Activated CD8-positive, alpha-beta memory T cell treated with anti-CD3 and anti-CD28 coated beads, Interleukin-2, amount 50 U/mL, for 48 hours (primary cell): ENCODE measurements at regions not wholly inside any gene's neighbourhood (a gene's known extent, or its start where the extent isn't known, plus 50 kb on each side); places are given as distances from the start of the nearest gene placed in this dataset.
A peak's percentile ranks its signal among the peaks of the same experiment; 100 is the strongest.

ENCODE experiments used
- DNase-seq: peaks from one replicate; pipeline ENCODE4 v3.0.0-alpha.2; 2020

- DNase-seq, result peak; percentile 23
These were observed 213.2 kb upstream of the DIO3 start for GRCh38 chr14:101347893-101348777.

DNA sequence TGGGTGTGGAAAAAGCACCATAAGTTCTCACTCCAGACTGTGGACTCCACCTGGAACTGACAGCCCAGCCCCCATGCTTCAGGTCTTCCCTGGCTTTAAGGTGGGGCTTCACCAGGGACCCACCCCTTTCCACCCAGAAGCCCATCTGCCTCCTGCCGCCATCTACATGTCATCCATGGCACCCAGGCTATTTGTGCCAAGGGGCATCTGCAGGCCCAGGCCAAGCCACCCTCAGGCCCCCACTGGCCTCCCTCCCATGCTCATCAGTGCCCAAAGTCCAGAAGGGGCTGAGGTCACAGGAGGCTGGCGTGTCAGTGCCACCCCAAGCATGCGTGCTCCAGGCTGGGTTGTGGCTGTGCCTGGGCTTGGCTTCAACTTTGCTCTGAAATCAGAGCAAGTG, 212.2 kb upstream of the DIO3 start:
- peak; percentile 6 for DNase-seq

GRCh38 chr14:101350021-101350420, 211.3 kb upstream of the DIO3 start:
- peak; percentile 8 for DNase-seq

DNA sequence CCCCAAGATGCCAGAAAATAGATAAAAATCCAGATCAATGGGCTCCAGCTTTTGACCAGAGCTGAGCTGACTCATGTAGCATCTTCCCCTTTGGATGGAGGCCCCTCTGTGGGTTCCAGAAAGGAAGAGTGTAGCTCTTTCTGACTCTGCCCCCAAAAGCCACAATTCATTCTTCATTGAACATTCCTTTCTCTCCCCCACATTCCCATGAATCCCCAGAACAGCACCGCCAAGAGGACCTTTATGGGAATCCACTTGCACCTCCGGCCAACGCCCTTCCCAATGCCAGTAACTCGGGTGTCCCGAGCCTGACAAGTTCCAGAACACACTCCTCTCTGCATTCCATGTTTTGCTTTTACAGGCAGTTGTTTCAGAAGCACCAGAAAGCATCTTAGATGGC, 210.6 kb upstream of the DIO3 start:
- DNase-seq, result peak; percentile 26

GRCh38 chr14:101351146-101351545, 210.1 kb upstream of the DIO3 start:
- peak; percentile 34 for DNase-seq

DNA sequence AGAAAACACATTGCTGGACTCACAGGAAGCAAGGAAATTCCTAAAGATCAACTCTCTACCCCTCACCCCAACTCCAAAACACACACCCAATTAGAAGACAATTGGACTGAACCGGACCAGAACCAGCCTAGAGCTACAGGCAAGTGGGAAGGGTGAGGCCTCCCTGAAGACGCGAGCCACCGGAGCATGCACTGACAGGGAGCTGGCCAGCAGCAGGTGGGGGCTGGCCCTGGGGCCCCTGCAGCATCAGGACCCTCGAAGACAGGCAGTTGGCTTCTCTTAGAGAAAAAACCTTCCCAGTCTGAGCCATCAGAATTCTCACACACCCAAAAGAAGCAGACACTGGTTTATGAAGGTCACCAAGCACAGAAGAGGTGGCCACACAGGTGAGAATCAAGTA, 209.5 kb upstream of the DIO3 start:
- peak; percentile 28 for DNase-seq

DNA sequence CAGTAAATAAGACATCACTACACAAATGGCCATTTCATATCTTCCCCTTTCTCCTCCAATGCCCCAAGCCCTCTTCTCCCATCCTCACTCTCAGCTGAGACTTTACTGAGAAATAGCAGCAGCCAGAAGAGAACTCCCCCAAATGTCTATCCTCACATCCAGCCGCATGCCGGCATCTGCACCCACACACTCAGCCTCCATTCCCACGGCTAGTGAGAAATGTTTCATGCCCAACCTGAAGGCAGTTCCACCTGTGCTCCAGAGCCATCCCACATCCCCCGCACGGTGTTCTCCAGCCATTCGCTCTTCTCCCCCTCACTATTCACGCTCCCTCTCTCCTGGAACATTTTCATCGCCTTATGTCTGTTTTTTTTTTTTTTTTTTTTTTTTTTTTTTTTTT, 208.7 kb upstream of the DIO3 start:
- peak; percentile 20 for DNase-seq

DNA sequence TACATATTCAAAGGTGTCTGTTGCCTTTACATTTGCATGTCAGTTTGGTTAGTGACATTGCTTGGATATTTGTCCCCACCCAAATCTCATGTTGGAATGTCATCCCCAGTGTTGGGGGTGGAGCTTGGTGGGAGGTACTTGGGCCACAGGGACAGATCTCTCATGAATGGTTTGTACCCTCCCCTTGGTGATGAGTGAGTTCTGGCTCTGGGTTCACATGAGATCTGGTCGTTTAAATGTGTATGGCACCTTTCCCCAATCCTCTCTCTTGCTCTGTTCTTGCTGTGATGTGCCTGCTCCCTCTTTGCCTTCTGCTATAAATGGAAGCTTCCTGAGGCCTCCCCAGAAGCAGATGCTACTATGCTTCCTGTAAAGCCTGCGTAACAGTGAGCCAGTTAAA, 207.9 kb upstream of the DIO3 start:
- DNase-seq, result peak; percentile 7

- DNase-seq, result peak; percentile 2
These were observed 206.6 kb upstream of the DIO3 start for GRCh38 chr14:101354726-101355125.

- peak; percentile 25 for DNase-seq
These were observed 206.0 kb upstream of the DIO3 start for GRCh38 chr14:101355284-101355683.

GRCh38 chr14:101357038-101357437, 204.3 kb upstream of the DIO3 start:
- DNase-seq, result peak; percentile 33

DNA sequence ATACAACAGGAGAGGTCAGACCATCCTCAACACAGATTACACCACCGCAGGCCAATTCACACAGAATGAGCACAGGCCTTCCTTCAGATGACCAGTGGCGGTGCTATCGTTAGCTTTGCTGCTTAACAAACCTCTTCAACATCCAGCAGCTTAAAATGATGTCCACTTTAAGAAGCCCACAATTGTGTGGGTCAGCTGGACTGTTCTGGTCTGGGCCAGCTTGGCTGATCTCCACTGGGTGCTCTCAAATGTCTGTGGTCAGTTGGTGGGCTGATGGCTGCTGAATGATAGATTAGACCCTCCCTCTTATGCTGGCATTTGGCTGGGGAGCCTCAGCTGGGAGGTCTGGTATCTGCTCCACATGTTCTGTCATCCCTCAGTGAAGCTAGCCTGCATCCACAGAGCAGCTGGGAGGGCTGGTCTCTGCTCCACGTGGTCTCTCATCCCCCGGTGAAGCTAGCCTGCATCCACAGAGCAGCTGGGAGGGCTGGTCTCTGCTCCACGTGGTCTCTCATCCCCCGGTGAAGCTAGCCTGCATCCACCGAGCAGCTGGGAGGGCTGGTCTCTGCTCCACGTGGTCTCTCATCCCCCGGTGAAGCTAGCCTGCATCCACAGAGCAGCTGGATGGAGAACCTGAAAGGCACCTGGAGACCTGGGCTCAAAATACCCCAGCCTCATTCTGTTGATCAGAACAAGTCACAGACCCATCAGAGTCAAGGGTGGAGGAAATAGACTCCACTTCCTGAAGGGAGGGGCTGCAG, 203.6 kb upstream of the DIO3 start:
- peak; percentile 30 for DNase-seq

GRCh38 chr14:101358320-101359125, 202.8 kb upstream of the DIO3 start:
- peak; percentile 12 for DNase-seq

DNA sequence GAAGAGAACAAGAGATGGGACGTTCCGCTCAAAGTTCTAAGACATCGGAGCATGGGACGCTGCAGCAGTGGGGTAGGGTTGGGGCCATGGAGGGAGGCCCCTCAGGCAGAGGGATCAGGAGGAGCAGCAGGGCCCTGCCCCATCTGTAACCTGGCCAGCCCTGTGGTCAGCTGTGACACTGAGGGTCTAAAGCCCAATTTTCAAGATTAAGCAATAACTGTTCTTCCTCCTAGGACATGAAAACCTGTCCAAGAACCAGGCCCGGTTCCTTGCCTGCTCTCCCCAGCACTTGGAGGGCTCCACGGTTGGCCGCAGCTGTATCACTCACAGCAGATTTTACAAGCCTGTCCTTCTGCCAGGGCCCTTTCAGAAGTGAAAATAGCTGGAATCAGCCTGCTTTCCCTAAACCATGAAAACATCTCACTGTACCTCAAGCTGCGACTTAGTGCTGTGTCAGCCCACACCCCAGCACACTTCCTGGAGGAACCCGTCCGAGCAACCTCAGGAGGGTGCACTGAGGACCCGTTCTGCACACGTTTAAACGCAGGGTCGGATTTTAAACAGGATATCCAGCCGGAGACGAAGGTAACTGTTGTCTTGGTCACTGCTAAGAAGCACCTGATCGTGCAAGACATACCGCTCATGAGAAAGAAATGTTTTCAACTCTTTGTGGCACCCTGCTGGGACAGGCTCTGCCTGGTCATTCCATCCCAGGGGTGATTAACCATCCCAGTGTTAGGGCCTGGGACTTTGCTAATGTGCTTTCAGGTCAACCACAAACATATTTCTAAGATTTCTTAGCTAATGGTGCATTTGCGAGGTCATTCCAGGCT, 201.9 kb upstream of the DIO3 start:
- peak; percentile 17 for DNase-seq

DNA sequence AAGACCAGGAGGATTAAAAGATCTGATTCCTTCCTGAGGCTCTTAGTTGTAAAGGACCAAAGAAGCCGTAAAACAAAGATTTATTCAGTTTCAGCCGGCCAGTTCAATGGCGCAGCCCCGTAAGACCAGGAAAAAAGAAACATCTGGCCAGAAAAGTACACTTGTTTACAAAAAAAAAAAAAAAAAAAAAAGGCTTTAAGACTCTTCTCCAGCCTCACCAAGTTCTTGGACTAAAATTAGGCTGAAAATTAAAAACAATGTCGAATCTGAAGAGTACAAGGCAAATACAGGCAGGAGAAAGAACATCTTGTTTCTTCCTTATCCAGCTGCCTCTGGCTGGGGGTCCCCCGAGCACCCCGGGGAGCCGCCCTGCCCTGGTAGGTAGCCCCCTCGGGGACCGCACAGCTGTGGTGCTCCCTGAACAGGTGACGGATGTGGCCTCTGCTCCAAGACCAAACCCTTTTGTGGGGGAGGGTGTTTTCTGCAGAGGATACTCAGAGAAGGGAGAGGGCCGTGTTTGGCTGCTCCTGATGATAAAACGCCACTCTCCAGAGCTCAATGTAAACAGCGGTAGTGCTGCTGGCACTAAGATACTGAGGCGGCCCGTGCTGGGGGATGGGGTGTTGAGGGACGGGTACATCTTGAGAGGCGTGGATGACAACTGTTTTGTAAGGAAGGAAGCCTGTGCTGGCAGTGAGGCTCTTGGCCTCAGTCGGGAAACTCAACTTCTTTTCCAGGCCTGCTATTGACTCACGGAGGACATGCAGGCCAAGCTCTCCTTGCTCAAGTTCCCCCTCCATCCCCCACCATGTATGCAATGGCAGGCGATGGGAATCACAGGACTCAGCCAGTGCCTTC, 201.0 kb upstream of the DIO3 start:
- DNase-seq, result peak; percentile 26

DNA sequence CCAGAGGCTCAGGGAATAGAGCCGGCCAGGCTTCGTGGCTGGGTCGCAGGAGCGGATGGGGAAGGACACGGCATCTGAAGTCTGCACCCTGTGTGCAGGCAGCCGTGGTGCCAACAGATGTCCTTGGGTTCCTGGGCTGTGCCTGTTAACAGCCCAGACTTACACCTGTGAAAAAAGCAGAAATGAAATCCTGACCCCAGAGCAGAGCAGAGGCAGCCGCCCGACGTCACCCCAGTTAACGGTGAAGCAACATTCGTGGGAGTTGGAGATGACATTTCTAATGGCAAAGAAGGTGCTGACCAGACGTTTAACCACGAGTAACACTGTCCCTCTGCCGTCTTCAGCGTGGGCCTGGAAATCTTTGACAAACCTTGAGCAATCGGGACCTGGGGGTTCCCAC, 200.3 kb upstream of the DIO3 start:
- DNase-seq, result peak; percentile 20

DNA sequence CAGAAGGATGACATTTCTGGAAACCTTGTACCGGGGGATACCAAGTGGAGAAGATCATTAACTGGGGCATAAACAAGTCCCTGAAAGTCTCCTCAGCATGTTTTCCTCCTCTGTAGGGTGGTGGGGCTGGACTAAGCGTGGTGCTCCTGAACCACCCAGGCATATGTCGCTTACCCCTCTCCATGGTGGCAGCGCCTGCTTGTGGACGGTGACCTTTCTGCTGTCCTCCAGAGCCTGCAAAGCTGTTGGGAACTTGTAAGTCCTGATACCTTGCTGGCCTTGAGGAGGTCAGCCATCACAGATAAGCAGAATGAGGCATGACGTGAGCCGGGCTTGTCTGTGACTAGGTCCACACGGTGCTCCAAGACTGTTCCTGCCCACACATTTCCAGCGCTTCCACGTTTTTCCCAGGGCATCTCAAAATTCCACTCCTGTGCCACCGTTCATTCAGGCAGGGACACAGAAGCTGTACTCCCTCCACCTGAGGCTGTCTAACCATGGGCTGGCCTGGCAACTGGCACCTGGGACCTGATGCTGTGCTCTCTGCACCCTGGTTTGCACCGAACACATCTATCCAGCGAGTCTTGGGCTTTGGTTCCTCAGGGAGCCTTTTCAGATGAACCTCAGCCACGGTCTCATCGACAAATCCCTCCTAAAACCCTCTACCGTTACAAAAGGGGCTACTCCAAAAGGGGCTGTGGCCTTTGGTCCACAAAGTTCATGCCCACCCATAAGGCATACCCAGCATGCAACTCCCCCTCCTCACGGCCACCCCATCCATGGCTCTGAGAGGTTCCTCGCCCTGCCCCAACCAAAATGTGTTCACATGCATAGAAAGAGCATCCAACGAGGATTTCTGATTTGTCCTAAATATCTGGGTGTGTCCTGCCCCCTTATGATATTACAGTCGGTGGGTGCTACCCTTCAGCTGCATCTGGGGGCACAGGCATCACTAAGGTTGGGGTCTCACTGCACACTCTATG, 199.6 kb upstream of the DIO3 start:
- DNase-seq, result peak; percentile 15

DNA sequence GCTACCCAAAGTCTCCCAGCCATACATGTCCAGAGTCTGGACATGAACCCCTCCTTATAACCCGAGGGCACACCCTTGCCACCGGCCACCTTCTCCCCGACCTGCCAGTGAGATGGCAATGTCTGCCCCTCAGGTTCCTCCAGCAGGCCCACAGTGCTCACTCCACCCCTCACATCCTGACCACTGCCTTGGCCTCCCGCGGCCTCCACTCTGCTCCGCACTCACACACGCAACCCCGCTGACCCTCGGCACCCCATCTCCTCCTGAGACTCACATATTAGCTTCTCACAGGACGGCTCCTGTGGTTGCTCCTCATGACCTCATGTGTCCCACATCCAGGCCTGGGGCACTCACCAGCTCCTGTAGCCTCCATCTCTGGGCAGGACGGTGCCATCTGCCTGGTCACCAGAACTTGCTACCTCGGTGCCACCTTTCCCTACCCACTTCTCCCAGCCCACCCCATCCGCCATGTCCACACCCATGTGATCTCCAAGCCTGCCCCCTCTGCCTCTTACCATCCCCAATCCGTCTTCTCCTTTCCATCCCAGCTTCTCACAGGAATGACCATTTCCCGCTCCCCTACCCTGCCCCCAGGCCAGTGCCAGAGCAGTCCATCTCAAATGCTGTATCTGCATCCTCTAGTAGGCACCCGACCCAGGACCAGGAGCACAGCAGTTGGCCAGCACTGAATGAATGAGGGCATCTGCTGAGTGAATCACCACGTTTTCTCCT, 198.6 kb upstream of the DIO3 start:
- no peak for DNase-seq

- no peak for DNase-seq
These were observed 198.1 kb upstream of the DIO3 start for GRCh38 chr14:101363261-101363555.
